Kidney (tissue), 13 donors: ENCODE measurements at regions not wholly inside any gene's neighbourhood (a gene's known extent, or its start where the extent isn't known, plus 50 kb on each side); places are given as distances from the start of the nearest gene placed in this dataset.
A peak's percentile ranks its signal among the peaks of the same experiment; 100 is the strongest.

Source experiments
- DNase-seq, 5 donors: peaks; one replicate each; pipeline ENCODE4 v3.0.0-alpha.2; 2013 to 2020
- FAIRE-seq: peaks from 2 replicates; lab custom pipeline; 2012; peaks lifted over from hg19 to GRCh38; lab: Jason Lieb, UNC
- H3K27ac ChIP-seq, 2 donors: one replicate each; pipeline ENCODE4 v1.7.0; 2013; ENCODE audit warnings: low read depth in 2 of 2, low read length in 2 of 2, inconsistent platforms in 1 of 2
- H3K27me3 ChIP-seq: one replicate; pipeline ENCODE4 v1.7.1; 2013; ENCODE audit warnings: low read length, inconsistent platforms; ENCODE audit not compliant: control insufficient read depth, insufficient read depth
- H3K36me3 ChIP-seq, 3 donors: one replicate each; pipeline versions ENCODE4 v1.7.0 to v1.7.1; 2013; ENCODE audit warnings: low read length in 3 of 3, control low read depth in 1 of 3, inconsistent platforms in 1 of 3; ENCODE audit not compliant: insufficient read depth in 3 of 3, control insufficient read depth in 2 of 3
- H3K4me1 ChIP-seq, 3 donors: one replicate each; pipeline versions ENCODE4 v1.7.0 to v1.7.1; 2013; ENCODE audit warnings: low read length in 3 of 3, inconsistent platforms in 1 of 3, low read depth in 1 of 3; ENCODE audit not compliant: control insufficient read depth in 2 of 3, insufficient read depth in 2 of 3
- H3K4me3 ChIP-seq, 3 donors: one replicate each; pipeline versions ENCODE4 v1.7.0 to v1.8.1; 2013; ENCODE audit warnings: low read length in 3 of 3, control low read depth in 1 of 3, inconsistent platforms in 1 of 3
- H3K9ac ChIP-seq, 3 donors: one replicate each; pipeline versions ENCODE4 v1.7.0 to v1.7.1; 2013; ENCODE audit warnings: low read length in 3 of 3, control low read depth in 1 of 3, inconsistent platforms in 1 of 3
- H3K9me3 ChIP-seq, 3 donors: one replicate each; pipeline versions ENCODE4 v1.7.0 to v1.7.1; 2013; ENCODE audit warnings: low read length in 3 of 3, control low read depth in 1 of 3, inconsistent platforms in 1 of 3; ENCODE audit not compliant: control insufficient read depth in 2 of 3, insufficient read depth in 1 of 3
- intact Hi-C: fragments of 100-400 bp; cut with DNase I; formaldehyde crosslinking; loops from one replicate; pipeline ENCODE4 v1.11.1; 2022
- TF ChIP-seq, protein P1 (sequence below): IDR thresholded peaks from 3 replicates; pipeline ENCODE4 v1.5.1; 2012; ENCODE audit warnings: mild to moderate bottlenecking, moderate library complexity, borderline replicate concordance; ENCODE audit not compliant: insufficient read depth; ENCODE audit errors: extremely low read depth
- donor health status: control.
- donor health status: control.
- donor health status: control.
- donor health status: control.
- donor health status: control.
- donor health status: DM: yes; HTN: yes; CAD: no.
- donor health status: Normal renal cell carcinoma (clear cell type).

GRCh38 chrX:121932688-121933087 lies 885.3 kb downstream of the GLUD2 start:
- no peak for FAIRE-seq
- intact Hi-C loops = no loop called here
- TF ChIP-seq, protein P1, sequence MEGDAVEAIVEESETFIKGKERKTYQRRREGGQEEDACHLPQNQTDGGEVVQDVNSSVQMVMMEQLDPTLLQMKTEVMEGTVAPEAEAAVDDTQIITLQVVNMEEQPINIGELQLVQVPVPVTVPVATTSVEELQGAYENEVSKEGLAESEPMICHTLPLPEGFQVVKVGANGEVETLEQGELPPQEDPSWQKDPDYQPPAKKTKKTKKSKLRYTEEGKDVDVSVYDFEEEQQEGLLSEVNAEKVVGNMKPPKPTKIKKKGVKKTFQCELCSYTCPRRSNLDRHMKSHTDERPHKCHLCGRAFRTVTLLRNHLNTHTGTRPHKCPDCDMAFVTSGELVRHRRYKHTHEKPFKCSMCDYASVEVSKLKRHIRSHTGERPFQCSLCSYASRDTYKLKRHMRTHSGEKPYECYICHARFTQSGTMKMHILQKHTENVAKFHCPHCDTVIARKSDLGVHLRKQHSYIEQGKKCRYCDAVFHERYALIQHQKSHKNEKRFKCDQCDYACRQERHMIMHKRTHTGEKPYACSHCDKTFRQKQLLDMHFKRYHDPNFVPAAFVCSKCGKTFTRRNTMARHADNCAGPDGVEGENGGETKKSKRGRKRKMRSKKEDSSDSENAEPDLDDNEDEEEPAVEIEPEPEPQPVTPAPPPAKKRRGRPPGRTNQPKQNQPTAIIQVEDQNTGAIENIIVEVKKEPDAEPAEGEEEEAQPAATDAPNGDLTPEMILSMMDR = no peak

DNA sequence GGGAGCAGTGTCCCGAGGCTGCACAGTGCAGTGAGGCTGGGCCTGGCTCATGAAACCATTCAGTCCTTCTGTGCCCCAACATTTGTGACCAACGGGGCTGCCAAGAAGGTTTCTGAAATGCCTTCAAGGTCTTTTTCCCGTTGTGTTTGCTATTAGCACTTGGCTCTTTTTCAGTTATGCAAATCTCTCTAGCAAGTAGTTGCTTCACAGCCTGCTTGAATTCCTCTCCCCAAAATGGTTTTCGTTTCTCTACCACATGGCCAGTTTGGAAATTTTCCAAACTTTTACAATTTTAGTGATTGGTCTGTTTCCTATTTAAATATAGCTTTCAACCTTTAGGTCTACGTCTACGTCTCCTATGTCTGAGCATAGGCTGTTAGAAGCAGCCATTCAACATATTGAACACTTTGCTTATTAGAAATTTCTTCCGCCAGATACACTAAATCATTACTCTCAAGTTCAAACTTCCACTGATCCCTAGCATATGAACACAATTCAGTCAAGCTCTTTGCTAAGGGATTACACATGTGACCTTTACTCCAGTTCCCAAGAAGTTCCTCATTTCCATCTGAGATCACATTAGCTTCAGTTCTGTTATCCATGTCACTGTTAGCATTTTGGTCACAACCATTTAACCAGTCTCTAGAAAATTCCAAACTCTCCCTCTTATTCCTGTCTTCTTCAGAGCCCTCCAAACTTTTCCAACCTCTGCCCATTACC lies 901.8 kb downstream of the GLUD2 start:
- FAIRE-seq = no peak

More at GRCh38 chrX:121932688-121933087, 885.3 kb downstream of the GLUD2 start:
- no peaks in the 10 kb centered on the region for H3K36me3 ChIP-seq
- H3K4me3 ChIP-seq = no peak overlapping the region
- H3K9me3 ChIP-seq = no peaks in the 10 kb centered on the region
- peak in 1 of 5 donors; percentile 26 for DNase-seq
- H3K4me1 ChIP-seq = no peaks in the 10 kb centered on the region
- no peak overlapping the region for H3K9ac ChIP-seq
- H3K27me3 ChIP-seq = no peaks in the 10 kb centered on the region
- no peak overlapping the region for H3K27ac ChIP-seq

GRCh38 chrX:121958886-121959285 lies 911.5 kb downstream of the GLUD2 start:
- H3K27ac ChIP-seq = no peak overlapping the region
- no peaks in the 10 kb centered on the region for H3K9me3 ChIP-seq
- FAIRE-seq = no peak

More for the DNA sequence above, 901.8 kb downstream of the GLUD2 start:
- Histone ChIP-seq H3K4me1 (no peaks in the 10 kb centered on the region), H3K4me3 (no peak overlapping the region), H3K27ac (no peak overlapping the region), H3K36me3 (no peaks in the 10 kb centered on the region), H3K9me3 (no peaks in the 10 kb centered on the region), H3K9ac (no peak overlapping the region), H3K27me3 (no peaks in the 10 kb centered on the region)
- intact Hi-C loops = no loop called here
- no peak for DNase-seq
- TF ChIP-seq, protein P1 = no peak

More at GRCh38 chrX:121958886-121959285, 911.5 kb downstream of the GLUD2 start:
- intact Hi-C loops = no loop called here
- TF ChIP-seq, protein P1 = no peak
- no peak for DNase-seq
- Histone ChIP-seq H3K4me3 (no peak overlapping the region), H3K27me3 (no peaks in the 10 kb centered on the region), H3K9ac (no peak overlapping the region), H3K36me3 (no peaks in the 10 kb centered on the region), H3K4me1 (no peaks in the 10 kb centered on the region)
